ENCODE measurements at regions not wholly inside any gene's neighbourhood (a gene's known extent, or its start where the extent isn't known, plus 50 kb on each side); places are given as distances from the start of the nearest gene placed in this dataset.

GRCh38 chr11:109815500-109816150, 277.6 kb upstream of the ZC3H12C start:
- intact Hi-C loops (cut with micrococcal nuclease; ENCODE audit: unreplicated experiment), result no loop called here
- no peaks in the 10 kb centered on the region for H3K27me3 ChIP-seq (ENCODE audit: control insufficient read depth, insufficient read depth, low read length)
- CTCF ChIA-PET, result no interaction called here

GRCh38 chr11:109818290-109818689, 274.9 kb upstream of the ZC3H12C start:
- no TSS peak for BruUV-seq (replicated peaks)
- H3K27me3 ChIP-seq (ENCODE audit: control insufficient read depth, insufficient read depth, low read length), result no peaks in the 10 kb centered on the region
- ChIA-PET CTCF (no interaction called here), POLR2A (no interaction called here)
- H3K27ac ChIP-seq (ENCODE audit: low read length), result no peak overlapping the region
- H3K4me3 ChIP-seq (ENCODE audit: low read depth in 2 of 2, low read length in 2 of 2), result no peak overlapping the region
- TF ChIP-seq TCF7L2 (IDR thresholded peaks at IDR 0.05; ENCODE audit: low read depth, low read length) (no peak), POLR2AphosphoS5 (IDR thresholded peaks at IDR 0.05; ENCODE audit: low read depth, low read length) (no peak), REST (IDR thresholded peaks at IDR 0.05; ENCODE audit: insufficient read depth in 1 of 2, low read depth in 2 of 2, low read length in 1 of 2) (no peak), CTCF (IDR thresholded peaks at IDR 0.05) (no peak), SIN3A (IDR thresholded peaks at IDR 0.05; ENCODE audit: borderline replicate concordance, insufficient read depth, low read depth, low read length) (no peak)
- no peaks in the 10 kb centered on the region for H3K36me3 ChIP-seq (ENCODE audit: control insufficient read depth, insufficient read depth, low read length)
- no peaks in the 10 kb centered on the region for H3K4me1 ChIP-seq (ENCODE audit: control insufficient read depth, insufficient read depth, low read length)
- DNase-seq (ENCODE audit: low read depth, low spot score), result no peak
- in situ Hi-C loops (cut with HindIII; ENCODE audit: low pct_unique_long_range_greater_than_20kb, low sequenced_read_pairs), result no loop called here
- no peak for ATAC-seq
- intact Hi-C loops (cut with micrococcal nuclease; ENCODE audit: unreplicated experiment), result no loop called here
- no peaks in the 10 kb centered on the region for H3K9me3 ChIP-seq (ENCODE audit: control insufficient read depth, insufficient read depth, low read depth, low read length)

More at GRCh38 chr11:109815500-109816150, 277.6 kb upstream of the ZC3H12C start:
- ATAC-seq, result no peak
- in situ Hi-C loops (cut with HindIII; ENCODE audit: low pct_unique_long_range_greater_than_20kb, low sequenced_read_pairs), result no loop called here
- no peaks in the 10 kb centered on the region for H3K4me1 ChIP-seq (ENCODE audit: control insufficient read depth, insufficient read depth, low read length)
- TF ChIP-seq SIN3A (IDR thresholded peaks at IDR 0.05; ENCODE audit: borderline replicate concordance, insufficient read depth, low read depth, low read length) (no peak), REST (IDR thresholded peaks at IDR 0.05; ENCODE audit: insufficient read depth in 1 of 2, low read depth in 2 of 2, low read length in 1 of 2) (no peak), CTCF (IDR thresholded peaks at IDR 0.05) (no peak), TCF7L2 (IDR thresholded peaks at IDR 0.05; ENCODE audit: low read depth, low read length) (no peak), POLR2AphosphoS5 (IDR thresholded peaks at IDR 0.05; ENCODE audit: low read depth, low read length) (no peak)
- BruUV-seq (replicated peaks), result no TSS peak
- POLR2A ChIA-PET, result no interaction called here
- H3K27ac ChIP-seq (ENCODE audit: low read length), result no peak overlapping the region
- H3K36me3 ChIP-seq (ENCODE audit: control insufficient read depth, insufficient read depth, low read length), result no peaks in the 10 kb centered on the region
- H3K9me3 ChIP-seq (ENCODE audit: control insufficient read depth, insufficient read depth, low read depth, low read length), result no peaks in the 10 kb centered on the region
- no peak for DNase-seq (ENCODE audit: low read depth, low spot score)
- H3K4me3 ChIP-seq (ENCODE audit: low read depth in 2 of 2, low read length in 2 of 2), result no peak overlapping the region

Data from Panc1 (cell line).